ENCODE measurements at regions not wholly inside any gene's neighbourhood (a gene's known extent, or its start where the extent isn't known, plus 50 kb on each side); places are given as distances from the start of the nearest gene placed in this dataset.

GRCh38 chr16:66255647-66256046 is 110.8 kb upstream of the CDH5 start:
- Histone ChIP-seq H3K27me3 (ENCODE audit: insufficient read depth, low read length) (peaks cover 11% of the 10 kb centered on the region; the same call in 1 of the 2 replicates), H2AFZ (ENCODE audit: low read depth, low read length, poor library complexity, severe bottlenecking) (no peak overlapping the region), H3K4me3 (replicated peaks in 1 of 2; ENCODE audit: low read depth in 1 of 2, low read length in 2 of 2) (no peak overlapping the region), H3K4me2 (ENCODE audit: low read length) (no peak overlapping the region), H3K9ac (ENCODE audit: low read length) (no peak overlapping the region), H3K79me2 (ENCODE audit: insufficient read depth, low read length) (no peaks in the 10 kb centered on the region), H4K20me1 (ENCODE audit: insufficient read depth) (no peaks in the 10 kb centered on the region), H3K9me3 (ENCODE audit: control insufficient read depth in 1 of 2, insufficient read depth in 1 of 2, low read depth in 1 of 2, low read length in 2 of 2) (no peaks in the 10 kb centered on the region), H3K36me3 (ENCODE audit: control insufficient read depth in 1 of 2, insufficient read depth in 2 of 2, low read length in 2 of 2) (no peaks in the 10 kb centered on the region), H3K4me1 (ENCODE audit: control insufficient read depth in 1 of 2, insufficient read depth in 2 of 2, low read length in 2 of 2) (no peaks in the 10 kb centered on the region), H3K9me2 (ENCODE audit: insufficient read depth) (no peaks in the 10 kb centered on the region), H3K27ac (ENCODE audit: low read depth, low read length) (no peak overlapping the region)
- DNase-seq (ENCODE audit: low read depth, low spot score) (no peak), ATAC-seq (peak; percentile 69; the same call in 1 of the 2 replicates)
- intact Hi-C loops (cut with micrococcal nuclease): no loop called here
- TF ChIP-seq ZFX (IDR thresholded peaks at IDR 0.05) (no peak), CTCF (IDR thresholded peaks at IDR 0.05 in 2 of 3, conservative IDR thresholded peaks at IDR 0.05 in 1 of 3; ENCODE audit: borderline replicate concordance in 1 of 3, insufficient read depth in 1 of 3, low read depth in 2 of 3, low read length in 2 of 3) (peak in 1 of 3 experiments; percentile 21; a peak in 2 of 6 replicates), ATF3 (IDR thresholded peaks at IDR 0.05) (no peak), YY1 (IDR thresholded peaks at IDR 0.05; ENCODE audit: extremely low read depth, insufficient replicate concordance, low read depth, low read length) (no peak), CEBPB (IDR thresholded peaks at IDR 0.05; ENCODE audit: low read depth) (no peak)
- ChIA-PET CTCF (interaction anchor here (1.3 kb wide), 1 partner anchor 16 kb away, joined by 4 read pairs; no protein-coding TSS in a partner anchor), POLR2A (no interaction called here), RAD21 (ENCODE audit: low non-redundant PET in 1 of 2, low total read pairs in 2 of 2, uncharacterized antibody in 2 of 2, unreplicated experiment in 2 of 2) (no interaction called here)
- no TSS peak for BruUV-seq (replicated peaks)

- Histone ChIP-seq H3K4me2 (ENCODE audit: low read length) (no peak overlapping the region), H3K36me3 (ENCODE audit: control insufficient read depth in 1 of 2, insufficient read depth in 2 of 2, low read length in 2 of 2) (no peaks in the 10 kb centered on the region), H3K27ac (ENCODE audit: low read depth, low read length) (no peak overlapping the region), H3K4me3 (replicated peaks in 1 of 2; ENCODE audit: low read depth in 1 of 2, low read length in 2 of 2) (no peak overlapping the region), H3K27me3 (ENCODE audit: insufficient read depth, low read length) (peaks cover 11% of the 10 kb centered on the region; the same call in 1 of the 2 replicates), H3K9me3 (ENCODE audit: control insufficient read depth in 1 of 2, insufficient read depth in 1 of 2, low read depth in 1 of 2, low read length in 2 of 2) (no peaks in the 10 kb centered on the region), H3K79me2 (ENCODE audit: insufficient read depth, low read length) (no peaks in the 10 kb centered on the region), H4K20me1 (ENCODE audit: insufficient read depth) (no peaks in the 10 kb centered on the region), H3K9ac (ENCODE audit: low read length) (no peak overlapping the region), H3K4me1 (ENCODE audit: control insufficient read depth in 1 of 2, insufficient read depth in 2 of 2, low read length in 2 of 2) (no peaks in the 10 kb centered on the region), H3K9me2 (ENCODE audit: insufficient read depth) (no peaks in the 10 kb centered on the region), H2AFZ (ENCODE audit: low read depth, low read length, poor library complexity, severe bottlenecking) (no peak overlapping the region)
- BruUV-seq (replicated peaks): no TSS peak
- TF ChIP-seq CEBPB (IDR thresholded peaks at IDR 0.05; ENCODE audit: low read depth) (no peak), REST (IDR thresholded peaks at IDR 0.05; ENCODE audit: low read depth) (no peak)
- intact Hi-C loops (cut with micrococcal nuclease): no loop called here
- ChIA-PET CTCF (interaction anchor here (1.3 kb wide), 1 partner anchor 17 kb away, joined by 4 read pairs; no protein-coding TSS in a partner anchor), POLR2A (no interaction called here), RAD21 (ENCODE audit: low non-redundant PET in 1 of 2, low total read pairs in 2 of 2, uncharacterized antibody in 2 of 2, unreplicated experiment in 2 of 2) (no interaction called here)
- ATAC-seq (no peak), DNase-seq (ENCODE audit: low read depth, low spot score) (no peak)
These were observed 111.7 kb upstream of the CDH5 start for GRCh38 chr16:66254751-66255150.
